HEK293T (cell line): ENCODE measurements at regions not wholly inside any gene's neighbourhood (a gene's known extent, or its start where the extent isn't known, plus 50 kb on each side); places are given as distances from the start of the nearest gene placed in this dataset.
"Not testable (repeated sequence)": the region's sequence is repeated elsewhere in the genome, so short reads cannot be mapped to it uniquely, and the experiment has no call there.

ENCODE experiments used
- CTCF ChIA-PET: fragments of 350-600 bp; formaldehyde crosslinking; extraction: SDS; loops from one replicate; lab custom pipeline; 2021; ENCODE audit warnings: antibody characterized with exemption, inconsistent platforms; lab: Yijun Ruan, JAX
- POLR2A ChIA-PET: fragments of 350-600 bp; formaldehyde crosslinking; extraction: SDS; loops from one replicate; lab custom pipeline; 2020; ENCODE audit warnings: antibody characterized with exemption, inconsistent platforms; lab: Yijun Ruan, JAX
- DNase-seq: peaks from one replicate; pipeline ENCODE4 v3.0.0; 2012; ENCODE audit warnings: mixed read lengths; ENCODE audit errors: extremely low spot score
- ARNT ChIP-seq: fragments of 450-650 bp; IDR thresholded peaks from 2 replicates; pipeline ENCODE4 v1.6.1; 2017; ENCODE audit warnings: mild to moderate bottlenecking
- BHLHE40 ChIP-seq: fragments of 450-650 bp; IDR thresholded peaks from 2 replicates; pipeline ENCODE4 v1.6.1; 2016; ENCODE audit warnings: mild to moderate bottlenecking, moderate library complexity, borderline replicate concordance
- CTBP1 ChIP-seq: fragments of 450-650 bp; IDR thresholded peaks from 2 replicates; pipeline ENCODE4 v1.6.1; 2016; ENCODE audit warnings: borderline replicate concordance
- ELF4 ChIP-seq: fragments of 450-650 bp; IDR thresholded peaks from 2 replicates; pipeline ENCODE4 v1.6.1; 2017; ENCODE audit warnings: antibody characterized with exemption
- FOXA1 ChIP-seq: fragments of 450-650 bp; IDR thresholded peaks from 2 replicates; pipeline ENCODE4 v1.6.1; 2016; ENCODE audit warnings: mild to moderate bottlenecking
- FOXK2 ChIP-seq: fragments of 450-650 bp; IDR thresholded peaks from 2 replicates; pipeline ENCODE4 v1.6.1; 2016; ENCODE audit warnings: mild to moderate bottlenecking
- FOXM1 ChIP-seq: fragments of 450-650 bp; IDR thresholded peaks from 2 replicates; pipeline ENCODE4 v1.6.1; 2017; ENCODE audit warnings: mild to moderate bottlenecking, borderline replicate concordance
- HDGF ChIP-seq: fragments of 450-650 bp; IDR thresholded peaks from 2 replicates; pipeline ENCODE4 v1.6.1; 2017; ENCODE audit warnings: antibody characterized with exemption, borderline replicate concordance
- L3MBTL2 ChIP-seq: fragments of 450-650 bp; conservative IDR thresholded peaks from 2 replicates; pipeline ENCODE4 v1.6.1; 2016; ENCODE audit warnings: mild to moderate bottlenecking
- LEF1 ChIP-seq: fragments of 450-650 bp; IDR thresholded peaks from 2 replicates; pipeline ENCODE4 v1.6.1; 2017; ENCODE audit warnings: mild to moderate bottlenecking, borderline replicate concordance
- NFRKB ChIP-seq: fragments of 450-650 bp; IDR thresholded peaks from 2 replicates; pipeline ENCODE4 v1.6.1; 2016; ENCODE audit warnings: mild to moderate bottlenecking, moderate library complexity
- PKNOX1 ChIP-seq: fragments of 450-650 bp; IDR thresholded peaks from 2 replicates; pipeline ENCODE4 v1.6.1; 2016
- SP1 ChIP-seq: fragments of 450-650 bp; IDR thresholded peaks from 2 replicates; pipeline ENCODE4 v1.6.1; 2017
- SUZ12 ChIP-seq: fragments of 450-650 bp; IDR thresholded peaks from 2 replicates; pipeline ENCODE4 v1.6.1; 2016; ENCODE audit warnings: mild to moderate bottlenecking
- TARDBP ChIP-seq: fragments of 450-650 bp; IDR thresholded peaks from 2 replicates; pipeline ENCODE4 v1.6.1; 2016
- ZNF384 ChIP-seq: fragments of 450-650 bp; IDR thresholded peaks from 2 replicates; pipeline ENCODE4 v1.6.1; 2016

DNA sequence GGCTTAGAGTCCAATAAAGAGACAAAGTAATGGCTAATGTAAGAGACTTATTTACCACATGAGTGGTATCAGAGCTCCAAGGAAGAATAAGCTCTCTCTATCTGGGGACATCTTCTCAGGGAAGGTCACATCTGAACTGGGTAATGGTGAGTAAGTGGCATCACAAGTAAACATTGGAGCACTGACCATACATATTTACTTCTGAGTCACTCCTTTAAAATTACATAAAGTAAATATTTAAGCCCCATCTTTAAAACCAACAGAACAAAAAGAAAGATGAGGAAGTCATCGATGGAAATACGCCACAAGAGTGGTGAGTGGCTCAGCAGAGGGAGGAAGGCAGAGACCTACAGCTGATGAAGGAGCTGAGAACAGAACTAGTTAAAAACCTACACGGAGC lies 159.9 kb downstream of the DUSP6 start:
- DNase-seq, result no peak
- ChIA-PET CTCF (no interaction called here), POLR2A (no interaction called here)
- no peak for TF ChIP-seq L3MBTL2
- TF ChIP-seq LEF1, result no peak
- no peak for TF ChIP-seq FOXA1
- no peak for TF ChIP-seq ELF4
- no peak for TF ChIP-seq ZNF384
- no peak for TF ChIP-seq TARDBP

GRCh38 chr12:89191597-89191996 lies 160.7 kb downstream of the DUSP6 start:
- CTCF ChIA-PET, POLR2A ChIA-PET, DNase-seq: not testable (repeated sequence)

DNA sequence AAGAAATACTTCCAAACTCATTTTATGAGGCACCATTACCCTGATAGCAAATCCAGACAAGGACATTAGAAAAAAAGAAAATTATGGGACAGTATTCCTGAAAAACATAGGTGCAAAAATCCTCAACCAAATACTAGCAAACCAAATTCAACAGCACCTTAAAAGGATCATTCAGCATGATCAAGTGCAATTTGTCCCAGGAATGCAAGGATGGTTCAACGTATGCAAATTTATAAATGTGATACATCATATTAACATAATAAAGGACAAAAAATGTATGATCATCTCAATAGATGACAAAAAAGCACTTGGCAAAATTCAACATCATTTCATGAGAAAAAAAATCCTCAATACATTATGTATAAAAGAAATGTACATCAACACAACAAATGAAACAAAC lies 162.9 kb downstream of the DUSP6 start:
- no peak for DNase-seq
- TF ChIP-seq SP1, result no peak
- no peak for TF ChIP-seq ARNT
- TF ChIP-seq ZNF384, result no peak
- no peak for TF ChIP-seq NFRKB
- TF ChIP-seq FOXM1, result no peak
- no peak for TF ChIP-seq PKNOX1
- TF ChIP-seq SUZ12, result no peak
- no peak for TF ChIP-seq FOXA1
- no peak for TF ChIP-seq BHLHE40
- no peak for TF ChIP-seq ELF4
- ChIA-PET POLR2A (no interaction called here), CTCF (no interaction called here)

GRCh38 chr12:89187507-89187906 lies 164.8 kb downstream of the DUSP6 start:
- ChIA-PET POLR2A (no interaction called here), CTCF (no interaction called here)
- TF ChIP-seq SP1 (no peak), L3MBTL2 (no peak), FOXM1 (no peak), TARDBP (no peak), SUZ12 (no peak), ZNF384 (no peak), FOXA1 (no peak), ARNT (no peak), FOXK2 (no peak), LEF1 (no peak), HDGF (no peak), NFRKB (no peak), CTBP1 (no peak), BHLHE40 (no peak)
- DNase-seq, result no peak

DNA sequence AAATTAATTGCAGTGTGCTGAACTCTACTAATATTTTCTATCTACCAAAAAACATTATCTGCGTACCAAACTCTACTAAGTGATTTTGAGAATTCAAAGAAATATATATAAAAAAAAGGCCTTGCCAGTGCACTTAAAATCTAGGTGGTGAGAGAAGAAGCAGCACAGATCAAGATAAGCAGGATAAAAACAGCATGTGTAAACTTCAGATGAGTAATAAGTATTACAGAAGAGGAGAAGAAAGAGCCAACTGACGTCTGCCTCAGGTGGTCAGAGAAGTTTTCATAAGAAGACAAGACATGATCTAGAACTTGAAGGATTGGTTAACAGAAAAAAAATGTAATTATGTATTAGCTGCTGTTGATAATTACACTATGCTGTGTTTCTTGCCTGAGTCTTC lies 166.4 kb downstream of the DUSP6 start:
- no peak for DNase-seq
- ChIA-PET POLR2A (no interaction called here), CTCF (no interaction called here)
- no peak for TF ChIP-seq FOXA1
- TF ChIP-seq L3MBTL2, result no peak
- TF ChIP-seq NFRKB, result no peak
- no peak for TF ChIP-seq SP1
- no peak for TF ChIP-seq TARDBP
- TF ChIP-seq ARNT, result no peak
- no peak for TF ChIP-seq FOXK2
- TF ChIP-seq ELF4, result no peak
- no peak for TF ChIP-seq LEF1

GRCh38 chr12:89185181-89185580 lies 167.1 kb downstream of the DUSP6 start:
- TF ChIP-seq HDGF (no peak), SUZ12 (no peak), CTBP1 (no peak), ELF4 (no peak), SP1 (no peak), ZNF384 (no peak), PKNOX1 (no peak), L3MBTL2 (no peak), ARNT (no peak), TARDBP (no peak), FOXA1 (no peak), NFRKB (no peak), FOXM1 (no peak), FOXK2 (no peak), BHLHE40 (no peak), LEF1 (no peak)
- ChIA-PET POLR2A (no interaction called here), CTCF (no interaction called here)
- no peak for DNase-seq

GRCh38 chr12:89183985-89184435 lies 168.3 kb downstream of the DUSP6 start:
- CTCF ChIA-PET, result no interaction called here
- no peak for TF ChIP-seq FOXA1
- no peak for TF ChIP-seq NFRKB
- TF ChIP-seq ARNT, result no peak
- TF ChIP-seq CTBP1, result no peak
- no peak for TF ChIP-seq PKNOX1
- TF ChIP-seq ELF4, result no peak
- no peak for TF ChIP-seq SUZ12
- no peak for TF ChIP-seq SP1
- no peak for TF ChIP-seq ZNF384
- no peak for TF ChIP-seq HDGF
- TF ChIP-seq L3MBTL2, result no peak
- no peak for TF ChIP-seq FOXK2
- TF ChIP-seq TARDBP, result no peak
- POLR2A ChIA-PET, result no interaction called here
- DNase-seq, result no peak
